Stimulated activated memory B cell treated with anti-CD40 and anti-IgM and Interleukin-4, amounts not matched to agents 10 μg/mL and 1 μg/mL and 100 μg/mL, for 72 hours (primary cell): ENCODE measurements at regions not wholly inside any gene's neighbourhood (a gene's known extent, or its start where the extent isn't known, plus 50 kb on each side); places are given as distances from the start of the nearest gene placed in this dataset.
"Not testable (repeated sequence)": the region's sequence is repeated elsewhere in the genome, so short reads cannot be mapped to it uniquely, and the experiment has no call there.

Experiments used
- ATAC-seq: fragments of 150-1000 bp; cut with Tn5 transposase; 2 replicates; pipeline ENCODE4 v1.10.0; 2021
- H3K27ac Mint-ChIP-seq: one replicate; pipeline ENCODE4 v1.8.0; 2022; ENCODE audit warnings: mild to moderate bottlenecking, mixed read lengths
- H3K27me3 Mint-ChIP-seq: one replicate; pipeline ENCODE4 v1.8.0; 2022; ENCODE audit warnings: mixed read lengths
- H3K36me3 Mint-ChIP-seq: one replicate; pipeline ENCODE4 v1.8.0; 2022; ENCODE audit warnings: mixed read lengths
- H3K4me1 Mint-ChIP-seq: one replicate; pipeline ENCODE4 v1.8.0; 2022; ENCODE audit warnings: mixed read lengths
- H3K4me3 Mint-ChIP-seq: one replicate; pipeline ENCODE4 v1.8.0; 2022; ENCODE audit warnings: mild to moderate bottlenecking, moderate library complexity, mixed read lengths
- H3K9me3 Mint-ChIP-seq: one replicate; pipeline ENCODE4 v1.8.0; 2022; ENCODE audit warnings: mixed read lengths

DNA sequence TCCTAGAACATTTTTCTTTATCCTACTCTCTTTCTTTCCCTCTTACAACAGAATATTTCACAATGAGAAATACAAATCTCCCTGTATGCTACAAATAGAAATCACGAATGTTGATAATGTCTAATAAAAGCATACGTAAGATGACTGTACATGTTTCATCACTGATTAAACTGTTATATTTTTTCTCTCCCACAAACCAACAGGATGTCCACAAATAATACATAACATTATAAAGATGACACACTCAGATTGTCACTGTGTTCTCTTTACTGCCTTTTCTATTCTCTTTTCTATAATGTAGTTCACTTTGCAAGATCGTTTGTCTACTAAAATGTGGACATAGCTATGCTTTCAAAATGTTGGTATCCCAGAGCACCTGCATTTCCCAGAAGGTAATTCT, 90.7 kb upstream of the PARP8 start:
- no peaks in the 10 kb centered on the region for H3K9me3 Mint-ChIP-seq
- ATAC-seq, result no peak
- H3K4me3 Mint-ChIP-seq, result no peak overlapping the region
- H3K4me1 Mint-ChIP-seq, result peaks cover 15% of the 10 kb centered on the region
- no peaks in the 10 kb centered on the region for H3K36me3 Mint-ChIP-seq
- no peak overlapping the region for H3K27ac Mint-ChIP-seq
- H3K27me3 Mint-ChIP-seq, result no peaks in the 10 kb centered on the region

DNA sequence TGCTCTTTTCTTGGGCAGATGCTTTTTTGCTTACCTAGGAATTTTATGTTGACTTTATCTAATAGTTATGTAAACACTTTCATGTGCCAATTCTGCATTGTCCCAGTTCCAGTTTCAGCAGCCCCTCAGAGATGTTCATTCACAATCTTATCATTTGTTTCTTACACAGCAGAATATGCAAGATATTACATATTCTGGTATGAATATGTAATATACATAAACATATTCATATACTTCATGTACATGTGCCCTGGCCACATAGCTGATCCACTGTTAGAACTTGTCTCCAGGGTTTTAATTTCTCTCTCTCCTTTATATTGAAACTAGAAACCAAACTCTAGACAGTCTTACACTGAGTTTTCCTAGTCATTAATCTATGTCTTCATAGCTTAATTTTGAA, 90.2 kb upstream of the PARP8 start:
- ATAC-seq, result no peak
- H3K4me3 Mint-ChIP-seq, result no peak overlapping the region

DNA sequence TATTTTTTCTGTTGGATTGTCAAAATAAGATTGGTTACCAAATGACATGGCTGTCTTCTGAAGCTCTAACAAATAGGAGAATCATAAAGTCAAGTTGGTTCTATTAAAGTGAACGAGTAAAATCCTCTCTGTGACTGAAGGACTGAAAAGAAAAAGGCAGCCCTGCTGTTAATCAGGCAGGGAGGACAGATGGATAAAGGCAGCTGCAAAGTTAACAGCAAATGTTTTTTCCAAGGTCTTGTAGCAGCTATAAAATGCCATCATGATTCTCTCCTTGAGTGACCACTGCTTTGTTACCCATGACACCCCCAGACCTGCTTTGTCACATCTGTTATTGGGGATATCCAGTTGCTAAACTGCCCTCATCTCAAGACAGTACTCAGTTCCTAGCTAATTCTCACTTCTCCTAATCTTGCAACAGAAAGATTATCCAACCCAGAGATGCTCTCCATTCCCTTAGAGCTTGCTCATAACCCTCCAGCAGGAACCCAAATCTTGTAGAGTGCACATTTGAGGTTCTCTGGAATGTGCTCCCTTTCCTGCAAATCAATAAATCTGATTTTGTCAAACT, 89.7 kb upstream of the PARP8 start:
- ATAC-seq, result peak; percentile 78
- Mint-ChIP-seq H3K27me3 (no peaks in the 10 kb centered on the region), H3K4me3 (no peak overlapping the region), H3K9me3 (no peaks in the 10 kb centered on the region), H3K4me1 (peaks cover 15% of the 10 kb centered on the region), H3K36me3 (no peaks in the 10 kb centered on the region), H3K27ac (no peak overlapping the region)

More for the DNA sequence above, 90.2 kb upstream of the PARP8 start:
- H3K4me1 Mint-ChIP-seq, result peaks cover 15% of the 10 kb centered on the region
- no peak overlapping the region for H3K27ac Mint-ChIP-seq
- H3K27me3 Mint-ChIP-seq, result no peaks in the 10 kb centered on the region
- H3K36me3 Mint-ChIP-seq, result no peaks in the 10 kb centered on the region
- H3K9me3 Mint-ChIP-seq, result no peaks in the 10 kb centered on the region

DNA sequence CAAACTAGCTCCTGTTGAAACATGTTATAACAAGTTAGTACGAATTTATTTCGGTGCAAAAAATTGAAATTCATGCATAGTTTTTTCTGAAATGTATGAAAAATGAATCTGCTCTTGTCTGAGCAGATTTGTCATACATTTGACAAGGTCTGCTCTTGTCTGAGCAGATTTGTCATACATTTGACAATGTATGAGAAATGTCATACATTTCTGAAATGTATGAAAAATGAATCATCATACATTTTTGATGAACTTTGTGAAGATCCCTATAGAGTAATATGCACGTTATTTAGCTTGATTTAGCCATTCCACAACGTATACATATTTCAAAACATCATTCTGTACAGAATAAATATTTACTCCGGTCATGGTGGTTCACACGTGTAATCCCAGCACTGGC, 85.9 kb upstream of the PARP8 start:
- ATAC-seq, result no peak
- no peak overlapping the region for H3K27ac Mint-ChIP-seq
- H3K4me1 Mint-ChIP-seq, result peaks cover 13% of the 10 kb centered on the region
- H3K36me3 Mint-ChIP-seq, result no peaks in the 10 kb centered on the region
- H3K9me3 Mint-ChIP-seq, result peaks cover 2% of the 10 kb centered on the region
- no peak overlapping the region for H3K4me3 Mint-ChIP-seq
- H3K27me3 Mint-ChIP-seq, result no peaks in the 10 kb centered on the region

DNA sequence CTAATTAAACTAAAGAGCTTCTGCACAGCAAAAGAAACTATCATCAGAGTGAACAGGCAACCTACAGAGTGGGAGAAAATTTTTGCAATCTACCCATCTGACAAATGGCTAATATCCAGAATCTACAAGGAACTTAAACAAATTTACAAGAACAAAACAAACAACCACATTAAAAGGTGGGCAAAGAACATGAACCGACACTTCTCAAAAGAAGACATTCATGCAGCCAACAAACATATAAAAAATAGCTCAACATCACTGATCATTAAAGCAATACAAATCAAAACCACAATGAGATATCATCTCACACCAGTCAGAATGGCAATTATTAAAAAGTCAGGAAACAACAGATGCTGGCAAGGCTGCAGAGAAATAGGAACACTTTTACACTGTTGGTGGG, 84.6 kb upstream of the PARP8 start:
- H3K4me3 Mint-ChIP-seq, ATAC-seq, H3K36me3 Mint-ChIP-seq, H3K27me3 Mint-ChIP-seq, H3K4me1 Mint-ChIP-seq, H3K27ac Mint-ChIP-seq, H3K9me3 Mint-ChIP-seq: not testable (repeated sequence)

DNA sequence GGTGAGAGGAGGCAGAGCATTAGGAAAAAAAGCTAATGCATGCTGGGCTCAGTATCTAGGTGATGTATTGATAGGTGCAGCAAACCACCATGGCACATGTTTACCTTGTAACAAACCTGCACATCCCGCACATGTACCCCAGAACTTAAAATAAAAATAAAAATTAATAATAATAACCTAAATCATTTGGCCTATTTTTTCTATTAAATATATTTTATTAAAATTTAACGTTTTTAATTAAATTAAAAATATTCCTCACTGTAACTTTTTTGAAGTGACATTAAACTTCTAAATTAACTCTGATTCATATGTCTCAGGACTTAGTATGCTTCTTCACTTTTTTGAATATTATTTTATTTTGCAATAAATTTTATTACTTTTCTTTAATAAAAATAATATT, 83.7 kb upstream of the PARP8 start:
- Mint-ChIP-seq H3K27me3 (no peaks in the 10 kb centered on the region), H3K27ac (no peak overlapping the region), H3K9me3 (peaks cover 2% of the 10 kb centered on the region), H3K4me1 (no peaks in the 10 kb centered on the region), H3K36me3 (no peaks in the 10 kb centered on the region), H3K4me3 (no peak overlapping the region)
- no peak for ATAC-seq

DNA sequence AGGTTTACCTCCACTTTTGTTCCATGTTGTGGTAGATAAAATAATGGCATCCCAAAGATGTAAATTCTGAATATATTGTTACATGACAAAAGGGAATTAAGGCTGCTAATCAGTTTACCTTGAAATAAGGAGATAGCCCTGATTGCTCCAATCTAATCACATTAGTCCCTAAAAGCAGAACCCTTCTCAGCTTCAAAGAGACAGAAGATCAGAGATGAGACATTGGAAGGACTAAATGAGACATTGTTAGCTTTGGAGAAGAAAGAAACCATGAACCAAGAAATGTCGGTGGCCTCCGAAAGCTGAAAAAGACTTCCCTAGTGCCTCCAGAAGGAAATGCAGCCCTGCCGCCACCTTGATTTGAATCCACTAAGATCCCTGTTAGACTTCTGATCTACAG, 82.8 kb upstream of the PARP8 start:
- no peaks in the 10 kb centered on the region for H3K27me3 Mint-ChIP-seq
- no peak for ATAC-seq
- peaks cover 2% of the 10 kb centered on the region for H3K9me3 Mint-ChIP-seq
- no peaks in the 10 kb centered on the region for H3K36me3 Mint-ChIP-seq
- no peaks in the 10 kb centered on the region for H3K4me1 Mint-ChIP-seq
- H3K27ac Mint-ChIP-seq, result no peak overlapping the region
- no peak overlapping the region for H3K4me3 Mint-ChIP-seq

DNA sequence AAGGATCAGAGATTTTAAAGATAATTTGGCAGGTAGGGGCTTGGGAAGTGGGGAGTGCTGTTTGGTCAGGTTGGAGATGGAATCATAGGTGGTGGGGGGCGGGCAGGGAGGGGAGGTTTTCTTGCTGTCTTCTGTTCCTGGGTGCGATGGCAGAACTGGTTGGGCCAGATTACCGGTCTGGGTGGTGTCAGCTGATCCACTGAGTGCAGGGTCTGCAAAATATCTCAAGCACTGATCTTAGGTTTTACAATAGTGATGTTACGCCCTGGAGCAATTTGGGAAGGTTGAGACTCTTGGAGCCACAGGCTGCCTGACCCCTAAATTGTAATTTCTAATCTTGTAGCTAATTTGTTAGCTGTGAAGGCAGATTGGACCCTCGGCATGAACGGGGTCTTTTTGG, 78.0 kb upstream of the PARP8 start:
- peaks cover 23% of the 10 kb centered on the region for H3K4me1 Mint-ChIP-seq
- H3K27ac Mint-ChIP-seq, H3K36me3 Mint-ChIP-seq, H3K27me3 Mint-ChIP-seq, H3K4me3 Mint-ChIP-seq, H3K9me3 Mint-ChIP-seq, ATAC-seq: not testable (repeated sequence)

DNA sequence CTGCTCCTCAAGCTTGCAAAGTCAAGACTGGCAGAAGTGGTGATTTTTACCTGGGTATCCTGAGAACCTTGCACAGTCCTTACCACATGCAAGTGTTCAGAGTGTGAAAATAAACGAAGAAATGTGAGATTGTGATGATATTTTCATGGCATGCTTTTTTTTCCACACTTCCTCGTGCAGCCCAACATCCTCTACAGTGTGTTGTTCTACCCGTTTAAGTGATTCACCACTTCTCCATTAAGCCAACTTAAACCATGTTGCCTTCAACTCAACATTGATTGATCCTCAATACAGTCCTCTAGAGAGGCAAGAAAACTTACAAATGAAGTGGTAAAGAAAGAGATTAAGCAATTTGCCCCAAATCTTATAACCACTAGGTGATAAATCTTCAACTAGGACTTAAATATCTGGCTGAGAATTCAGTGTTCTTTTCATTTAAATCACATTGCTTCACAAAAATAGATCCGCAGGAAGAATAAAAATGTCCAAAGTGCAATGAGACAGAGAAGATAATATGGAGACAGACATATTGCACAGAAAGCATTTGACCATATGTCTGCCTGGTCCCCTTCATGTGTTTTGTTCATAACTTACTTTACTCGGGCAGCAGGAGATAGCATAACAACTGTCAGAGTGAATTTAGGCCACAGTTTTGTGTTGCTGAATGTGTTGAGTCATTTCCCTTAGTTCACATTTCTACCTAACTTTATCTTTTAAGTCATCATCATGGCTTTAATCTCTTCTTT, 75.8 kb upstream of the PARP8 start:
- not testable (repeated sequence) for ATAC-seq, H3K9me3 Mint-ChIP-seq, H3K27ac Mint-ChIP-seq, H3K27me3 Mint-ChIP-seq, H3K36me3 Mint-ChIP-seq, H3K4me3 Mint-ChIP-seq
- peaks cover 23% of the 10 kb centered on the region for H3K4me1 Mint-ChIP-seq

DNA sequence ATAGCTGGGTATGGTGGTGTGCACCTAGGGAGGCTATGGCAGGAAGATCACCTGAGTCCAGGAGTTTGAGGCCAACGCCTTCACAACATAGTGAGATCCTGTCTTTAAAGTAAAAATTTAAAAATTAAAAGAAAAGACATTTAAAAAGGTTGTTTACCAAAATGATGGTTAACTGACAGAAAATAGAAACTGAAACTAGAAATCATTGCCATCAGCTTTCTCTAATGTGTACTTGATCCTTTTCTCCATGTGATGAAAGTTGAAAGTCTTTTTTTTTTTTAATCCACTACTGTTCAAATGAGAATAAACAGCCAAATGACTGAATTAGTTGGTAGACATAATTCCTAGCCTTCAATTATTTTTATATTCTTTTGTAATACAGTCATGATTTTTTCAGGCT, 75.1 kb upstream of the PARP8 start:
- not testable (repeated sequence) for H3K27me3 Mint-ChIP-seq, ATAC-seq, H3K4me3 Mint-ChIP-seq, H3K36me3 Mint-ChIP-seq, H3K27ac Mint-ChIP-seq, H3K9me3 Mint-ChIP-seq
- peaks cover 23% of the 10 kb centered on the region for H3K4me1 Mint-ChIP-seq

DNA sequence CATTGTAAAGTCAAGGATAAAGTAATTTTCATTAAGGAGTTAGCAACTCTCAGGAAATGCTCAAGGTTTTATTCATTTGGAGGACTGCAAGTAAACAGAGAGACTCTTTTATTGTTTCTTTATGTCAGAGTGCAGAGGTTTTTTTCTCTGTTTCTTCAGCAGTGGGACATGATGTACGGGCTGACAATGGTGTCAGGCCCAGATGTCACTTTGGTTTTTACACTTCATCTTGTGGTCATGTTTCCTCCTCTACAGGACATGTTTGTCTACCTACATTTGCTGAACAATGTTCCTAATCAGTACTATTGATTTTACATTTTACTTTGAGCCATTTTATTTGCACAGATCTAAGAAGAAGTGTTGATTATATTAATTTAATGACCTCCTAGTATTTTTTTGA, 72.8 kb upstream of the PARP8 start:
- Mint-ChIP-seq H3K4me3 (no peak overlapping the region), H3K9me3 (no peaks in the 10 kb centered on the region), H3K36me3 (no peaks in the 10 kb centered on the region), H3K27ac (no peak overlapping the region), H3K4me1 (peaks cover 23% of the 10 kb centered on the region), H3K27me3 (no peaks in the 10 kb centered on the region)
- no peak for ATAC-seq

DNA sequence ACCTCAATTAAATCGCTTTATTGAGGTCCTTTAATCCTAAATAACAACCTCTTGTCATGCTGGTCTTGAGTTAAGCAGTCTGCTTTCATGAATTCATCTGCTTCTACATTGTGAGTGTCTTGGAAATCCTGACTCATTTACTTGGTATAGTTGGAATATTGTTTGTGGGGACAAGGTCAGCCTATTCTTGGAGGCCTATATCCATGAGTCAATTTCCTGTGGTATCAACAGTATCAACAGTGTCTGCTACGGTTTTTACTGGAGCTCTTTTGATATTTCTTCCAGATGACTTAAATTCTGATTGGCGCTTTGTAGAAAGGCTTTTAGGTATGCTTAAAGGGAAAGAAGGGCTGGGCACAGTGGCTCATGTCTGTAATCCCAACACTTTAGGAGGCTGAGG, 71.2 kb upstream of the PARP8 start:
- Mint-ChIP-seq H3K36me3 (no peaks in the 10 kb centered on the region), H3K27ac (no peak overlapping the region), H3K27me3 (no peaks in the 10 kb centered on the region), H3K4me3 (no peak overlapping the region), H3K9me3 (no peaks in the 10 kb centered on the region), H3K4me1 (peaks cover 11% of the 10 kb centered on the region)
- ATAC-seq, result no peak

DNA sequence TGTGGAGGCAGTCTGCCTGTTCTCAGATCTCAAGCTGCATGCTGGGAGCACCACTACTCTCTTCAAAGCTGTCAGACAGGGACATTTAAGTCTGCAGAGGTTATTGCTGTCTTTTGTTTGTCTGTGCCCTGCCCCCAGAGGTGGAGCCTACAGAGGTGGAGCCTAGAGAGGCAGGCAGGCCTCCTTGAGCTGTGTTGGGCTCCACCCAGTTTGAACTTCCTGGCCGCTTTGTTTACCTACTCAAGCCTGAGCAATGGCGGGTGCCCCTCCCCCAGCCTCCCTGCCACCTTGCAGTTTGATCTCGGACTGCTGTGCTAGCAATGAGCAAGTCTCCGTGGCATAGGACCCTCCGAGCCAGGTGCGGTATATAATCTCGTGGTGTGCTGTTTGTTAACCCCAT, 64.9 kb upstream of the PARP8 start:
- H3K36me3 Mint-ChIP-seq, H3K27ac Mint-ChIP-seq, H3K4me3 Mint-ChIP-seq, H3K27me3 Mint-ChIP-seq, ATAC-seq, H3K4me1 Mint-ChIP-seq, H3K9me3 Mint-ChIP-seq: not testable (repeated sequence)

DNA sequence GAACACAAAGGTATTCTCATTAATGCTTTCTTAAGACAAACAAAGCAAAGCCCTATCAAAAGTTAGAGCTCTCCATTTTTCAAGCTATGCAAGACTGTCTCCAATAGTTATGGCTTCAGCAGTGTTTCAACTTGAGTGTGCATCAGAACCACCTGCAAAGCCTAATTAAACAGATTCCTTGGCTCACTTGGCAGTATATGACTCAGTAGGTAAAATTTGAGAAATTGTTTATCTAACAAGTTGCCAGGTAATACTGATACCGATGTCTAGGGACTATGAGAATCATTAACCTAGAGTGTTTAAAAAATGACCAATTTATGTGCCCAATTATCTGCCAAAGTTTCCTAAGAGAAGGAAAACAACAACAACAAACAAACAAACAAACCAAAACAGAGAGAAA, 60.3 kb upstream of the PARP8 start:
- no peak for ATAC-seq
- Mint-ChIP-seq H3K36me3 (no peaks in the 10 kb centered on the region), H3K4me3 (no peak overlapping the region), H3K27ac (no peak overlapping the region), H3K4me1 (no peaks in the 10 kb centered on the region), H3K9me3 (no peaks in the 10 kb centered on the region), H3K27me3 (no peaks in the 10 kb centered on the region)

DNA sequence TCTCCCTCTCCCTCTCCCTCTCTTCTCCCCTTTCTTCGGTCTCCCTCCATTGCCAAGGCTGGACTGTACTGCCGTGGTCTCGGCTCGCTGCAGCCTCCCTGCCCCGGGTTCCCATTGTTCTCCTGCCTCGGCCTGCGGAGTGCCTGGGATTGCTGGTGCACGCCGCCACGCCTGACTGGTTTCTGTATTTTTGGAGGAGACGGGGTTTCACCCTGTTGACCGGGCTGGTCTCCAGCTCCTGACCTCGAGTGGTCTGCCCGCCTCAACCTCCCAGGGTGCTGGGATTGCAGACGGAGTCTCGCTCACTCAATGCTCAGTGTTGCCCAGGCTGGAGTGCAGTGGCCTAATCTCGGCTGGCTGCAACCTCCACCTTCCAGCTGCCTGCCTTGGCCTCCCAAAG, 59.0 kb upstream of the PARP8 start:
- not testable (repeated sequence) for H3K36me3 Mint-ChIP-seq, H3K4me1 Mint-ChIP-seq, ATAC-seq, H3K9me3 Mint-ChIP-seq, H3K27me3 Mint-ChIP-seq, H3K27ac Mint-ChIP-seq, H3K4me3 Mint-ChIP-seq

DNA sequence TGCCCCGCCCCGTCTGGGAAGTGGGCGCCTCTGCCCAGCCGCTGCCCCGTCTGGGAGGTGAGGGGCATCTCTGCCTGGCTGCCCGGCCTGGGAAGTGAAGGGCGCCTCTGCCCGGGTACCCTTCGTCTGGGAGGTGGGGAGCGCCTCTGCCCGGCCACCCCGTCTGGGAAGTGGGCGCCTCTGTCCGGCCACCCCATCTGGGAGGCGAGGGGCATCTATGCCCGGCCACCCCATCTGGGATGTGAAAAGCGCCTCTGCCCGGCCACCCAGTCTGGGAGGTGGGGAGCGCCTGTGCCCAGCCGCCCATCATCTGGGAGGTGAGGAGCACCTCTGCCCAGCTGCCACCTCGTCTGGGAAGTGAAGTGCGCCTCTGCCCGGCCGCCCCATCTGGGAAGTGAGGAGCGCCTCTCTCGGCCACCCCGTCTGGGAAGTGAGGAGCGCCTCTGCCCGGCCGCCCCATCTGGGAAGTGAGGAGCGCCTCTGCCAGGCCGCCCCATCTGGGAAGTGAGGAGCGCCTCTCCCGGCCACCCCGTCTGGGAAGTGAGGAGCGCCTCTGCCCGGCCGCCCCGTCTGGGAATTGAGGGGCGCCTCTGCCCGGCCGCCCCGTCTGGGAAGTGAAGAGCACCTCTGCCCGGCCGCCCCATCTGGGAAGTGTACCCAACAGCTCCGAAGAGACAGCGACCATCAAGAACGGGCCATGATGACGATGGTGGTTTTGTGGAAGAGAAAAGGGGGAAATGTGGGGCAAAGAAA, 58.3 kb upstream of the PARP8 start:
- H3K4me3 Mint-ChIP-seq, H3K9me3 Mint-ChIP-seq, H3K36me3 Mint-ChIP-seq, ATAC-seq, H3K27ac Mint-ChIP-seq, H3K27me3 Mint-ChIP-seq: not testable (repeated sequence)
- peaks cover 16% of the 10 kb centered on the region for H3K4me1 Mint-ChIP-seq
